ENCODE measurements at regions not wholly inside any gene's neighbourhood (a gene's known extent, or its start where the extent isn't known, plus 50 kb on each side); places are given as distances from the start of the nearest gene placed in this dataset.

GRCh38 chr18:2172881-2173280 lies 398.4 kb downstream of the METTL4 start:
- DNase-seq (ENCODE audit: low spot score) = no peak

DNA sequence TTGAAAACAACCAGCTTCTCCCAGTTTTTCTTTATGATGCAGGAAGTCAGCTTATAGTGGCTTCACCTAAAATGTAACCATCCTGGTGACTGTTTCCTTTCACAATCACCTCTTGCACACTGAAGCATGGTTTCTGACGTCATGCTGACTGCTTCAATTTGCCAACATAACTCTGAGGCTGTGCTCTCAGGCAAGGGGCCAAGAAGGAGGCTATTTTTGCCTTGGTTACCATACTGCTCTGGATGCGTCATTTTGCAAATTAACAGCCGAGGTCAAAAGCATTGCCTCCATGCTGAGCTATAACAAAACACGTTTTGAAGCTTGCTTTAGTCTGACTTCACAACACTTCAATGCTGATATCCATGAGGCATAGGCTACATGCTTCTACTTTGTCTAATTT lies 397.8 kb downstream of the METTL4 start:
- no peak for DNase-seq (ENCODE audit: low spot score)

GRCh38 chr18:2178036-2178435 lies 393.3 kb downstream of the METTL4 start:
- no peak for DNase-seq (ENCODE audit: low spot score)

DNA sequence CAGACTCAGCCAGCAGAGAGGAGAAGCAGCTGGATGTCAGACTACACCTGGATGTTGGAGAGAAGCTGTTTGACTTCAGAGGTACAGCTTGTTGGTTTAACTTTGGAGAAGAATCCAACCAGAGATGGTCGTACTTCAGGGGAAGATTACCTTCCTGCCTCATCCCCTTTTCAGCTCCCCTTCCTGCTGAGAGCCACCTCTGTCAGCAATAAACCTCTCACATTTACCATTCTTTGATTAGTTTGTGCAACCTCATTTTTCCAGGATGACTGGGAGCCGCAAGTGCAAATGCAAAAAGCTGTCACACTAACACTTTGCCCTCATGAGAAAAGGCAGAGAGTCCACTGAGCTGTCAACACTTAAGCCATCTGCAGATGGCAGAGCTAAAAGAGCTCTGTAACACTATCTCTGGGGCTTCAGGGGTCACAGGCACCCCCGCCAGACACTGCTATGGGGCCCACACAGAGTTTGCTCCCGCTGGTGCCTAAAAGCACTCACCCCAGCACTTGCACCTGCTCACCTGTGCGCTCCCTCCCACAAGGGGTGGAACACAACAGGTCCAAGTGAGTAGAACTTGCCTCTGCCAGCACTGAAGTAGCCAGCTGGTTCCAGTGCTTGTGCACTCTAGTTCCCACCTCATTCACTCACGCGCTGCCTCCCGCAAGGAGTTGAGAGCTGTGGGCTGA lies 391.7 kb downstream of the METTL4 start:
- DNase-seq (ENCODE audit: low spot score) = no peak

- DNase-seq (ENCODE audit: low spot score) = no peak
Measured at GRCh38 chr18:2180586-2180985, 390.7 kb downstream of the METTL4 start.

DNA sequence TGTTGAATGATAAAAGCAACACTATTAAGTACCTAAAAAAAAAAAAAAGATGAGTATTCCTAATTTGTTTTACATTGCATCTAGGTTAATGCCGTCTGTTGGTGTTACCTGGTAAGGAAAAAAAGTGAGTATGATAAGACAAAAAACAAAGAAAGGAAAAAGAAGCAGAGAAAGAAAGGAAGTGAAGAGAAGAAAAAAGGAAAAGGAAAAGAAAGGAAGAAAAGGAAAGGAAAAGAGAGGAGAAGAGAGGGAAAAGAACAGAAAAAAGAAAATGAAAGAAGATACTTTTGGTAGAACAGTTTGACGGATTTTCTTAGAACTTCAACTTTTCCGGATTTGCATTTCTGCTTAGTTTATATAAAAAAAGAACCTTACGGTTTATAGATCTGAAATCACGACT lies 387.9 kb downstream of the METTL4 start:
- DNase-seq (ENCODE audit: low spot score) = no peak

DNA sequence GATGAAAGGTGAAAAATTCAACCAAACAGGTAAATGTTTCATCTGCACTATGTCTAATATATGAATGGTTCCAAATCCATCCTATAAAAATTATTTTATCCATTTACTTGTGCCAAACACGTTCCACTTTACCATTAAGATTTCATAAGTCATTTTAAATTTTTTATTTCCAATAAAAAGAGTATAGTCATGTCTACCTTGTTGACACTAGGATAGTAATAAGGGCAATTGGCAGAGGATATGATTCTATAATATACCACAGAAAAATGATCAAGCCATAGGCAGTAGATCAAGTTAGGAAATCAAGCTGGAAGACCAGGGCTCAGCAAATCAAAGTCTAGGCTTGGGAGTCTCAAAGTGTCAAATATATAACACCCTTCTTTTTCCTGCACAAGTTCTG lies 384.3 kb downstream of the METTL4 start:
- no peak for DNase-seq (ENCODE audit: low spot score)

GRCh38 chr18:2188258-2188657 lies 383.0 kb downstream of the METTL4 start:
- no peak for DNase-seq (ENCODE audit: low spot score)

DNA sequence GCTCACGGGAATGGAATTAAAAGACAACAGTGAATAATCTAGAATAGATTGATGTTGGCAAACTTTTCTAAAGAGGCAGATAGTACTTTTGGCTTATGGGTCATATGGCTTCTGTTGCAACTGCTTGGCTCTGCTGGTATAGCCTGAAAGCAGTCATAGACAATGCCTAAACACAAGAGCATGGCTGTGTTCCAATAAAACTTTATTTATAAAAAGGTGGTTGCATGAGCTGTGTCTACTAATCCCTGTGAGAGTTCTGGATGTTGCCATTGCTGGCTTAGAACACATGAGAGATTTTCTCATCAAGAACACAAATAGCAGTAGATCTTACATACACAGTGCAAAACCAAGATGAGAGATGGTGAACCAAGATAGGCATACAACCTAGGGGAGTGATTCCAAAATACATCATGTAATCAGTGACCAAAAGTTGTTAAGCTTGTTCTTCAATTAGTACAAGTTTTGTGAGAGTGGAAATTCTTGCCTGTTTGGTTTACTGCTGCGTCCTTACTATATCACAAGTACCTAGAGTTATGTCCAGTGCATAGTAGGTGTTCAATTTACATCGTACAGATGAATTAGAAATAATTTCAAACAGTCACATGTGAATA lies 380.0 kb downstream of the METTL4 start:
- no peak for DNase-seq (ENCODE audit: low spot score)

GRCh38 chr18:2192562-2192961 lies 378.7 kb downstream of the METTL4 start:
- DNase-seq (ENCODE audit: low spot score) = no peak

DNA sequence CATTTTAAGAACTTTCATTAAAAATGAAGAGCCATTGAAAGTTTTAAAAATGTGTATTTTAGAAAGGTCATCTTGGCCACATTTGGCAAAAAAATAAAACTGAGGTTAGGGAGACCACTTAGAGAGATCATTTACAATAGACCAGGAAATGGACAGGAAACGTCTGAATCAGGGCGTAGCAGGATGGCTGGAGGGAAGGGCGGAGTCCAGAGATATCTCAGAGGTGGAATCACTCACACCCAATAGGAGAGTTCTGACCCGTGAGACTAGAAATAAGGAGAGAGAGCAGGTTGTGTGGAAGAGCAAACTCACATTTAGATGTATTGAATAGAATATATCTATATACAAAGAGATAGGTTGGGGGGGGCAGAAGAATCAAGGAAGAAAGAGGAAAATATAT lies 373.4 kb downstream of the METTL4 start:
- no peak for DNase-seq (ENCODE audit: low spot score)

- DNase-seq (ENCODE audit: low spot score) = no peak
Measured at GRCh38 chr18:2199060-2199459, 372.2 kb downstream of the METTL4 start.

DNA sequence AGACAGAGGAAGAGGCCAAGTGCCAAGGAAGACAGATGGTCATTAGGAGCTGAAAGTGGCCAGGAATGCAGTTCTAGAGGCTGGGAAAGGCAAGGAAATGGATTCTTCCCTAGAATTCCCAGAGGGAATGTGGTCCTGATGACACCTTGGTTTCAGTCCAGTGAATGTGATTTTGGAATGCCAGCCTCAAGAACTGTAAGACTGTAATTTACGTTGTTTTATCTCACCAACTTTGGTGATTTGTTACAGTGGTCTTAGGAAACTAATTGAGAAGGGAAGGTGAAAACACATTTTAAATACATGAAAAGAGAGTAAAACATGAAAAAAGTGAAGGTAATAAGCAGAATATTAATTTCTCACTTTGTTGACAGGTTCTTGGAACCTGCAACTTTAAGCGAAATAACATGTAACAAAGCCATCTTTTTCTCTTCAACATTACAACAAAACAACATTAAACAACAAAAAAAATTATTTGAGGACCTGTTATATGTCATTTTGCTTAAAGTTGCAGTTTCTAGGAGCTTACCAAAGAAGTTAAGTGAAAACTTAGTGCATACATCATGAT lies 370.2 kb downstream of the METTL4 start:
- DNase-seq (ENCODE audit: low spot score) = no peak

GRCh38 chr18:2204736-2205135 lies 366.6 kb downstream of the METTL4 start:
- DNase-seq (ENCODE audit: low spot score) = no peak

DNA sequence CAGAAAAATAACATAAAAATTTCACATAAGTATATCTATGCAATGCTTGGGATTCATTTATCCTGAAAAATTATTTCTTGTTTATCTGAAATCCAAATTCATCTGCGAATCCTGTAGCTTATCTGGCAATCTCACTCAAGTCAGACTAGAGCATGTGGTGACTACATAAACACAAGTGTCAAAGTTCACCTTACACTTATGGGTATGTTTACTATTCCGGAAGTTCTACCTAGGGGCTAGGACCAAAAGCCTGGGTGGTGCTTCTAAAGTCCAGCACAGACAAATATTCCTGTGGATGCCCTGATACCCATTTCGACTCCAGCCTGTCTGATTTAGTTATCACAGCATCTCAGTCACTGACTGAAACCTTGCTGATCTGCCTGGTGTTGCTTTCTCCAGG lies 364.0 kb downstream of the METTL4 start:
- no peak for DNase-seq (ENCODE audit: low spot score)

GRCh38 chr18:2212598-2213205 lies 358.6 kb downstream of the METTL4 start:
- DNase-seq (ENCODE audit: low spot score) = no peak

DNA sequence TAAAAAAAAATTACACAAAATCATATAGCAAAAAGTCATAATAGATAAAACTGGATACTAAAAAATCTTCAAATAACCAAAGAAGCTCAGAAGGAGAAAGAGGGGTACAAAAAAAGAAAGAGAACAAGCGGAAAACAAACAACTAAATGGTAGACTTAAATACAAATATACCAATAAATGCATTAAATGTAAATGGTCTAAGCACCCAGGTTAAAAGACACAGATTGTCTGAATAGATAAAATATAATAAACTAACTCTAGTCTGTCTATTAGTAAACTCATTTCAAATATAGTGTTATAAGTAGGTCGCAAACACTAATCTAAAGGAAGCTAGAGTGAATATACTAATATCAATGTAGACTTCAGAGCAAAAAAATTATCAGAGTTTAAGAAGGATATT lies 357.4 kb downstream of the METTL4 start:
- DNase-seq (ENCODE audit: low spot score) = no peak

DNA sequence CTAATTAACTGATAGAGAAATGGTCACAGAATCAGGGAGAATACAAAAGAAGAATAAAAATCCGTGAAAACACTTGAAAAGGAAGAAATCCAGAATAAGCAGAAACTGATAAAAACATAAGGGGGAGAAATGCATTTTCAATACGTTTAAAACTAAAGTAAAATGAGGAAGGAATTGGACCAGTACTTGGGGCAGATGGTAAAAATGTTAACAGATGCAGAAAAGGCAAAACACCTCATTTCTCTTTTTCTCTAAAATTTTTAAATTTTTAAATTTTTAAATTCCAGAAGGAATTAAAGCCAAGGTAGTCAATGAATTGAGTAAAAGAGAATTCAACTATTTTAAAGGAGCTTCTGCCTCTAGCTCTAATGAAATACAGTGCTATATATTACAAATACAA lies 353.9 kb downstream of the METTL4 start:
- DNase-seq (ENCODE audit: low spot score) = no peak

GRCh38 chr18:2218101-2218500 lies 353.2 kb downstream of the METTL4 start:
- DNase-seq (ENCODE audit: low spot score) = no peak

DNA sequence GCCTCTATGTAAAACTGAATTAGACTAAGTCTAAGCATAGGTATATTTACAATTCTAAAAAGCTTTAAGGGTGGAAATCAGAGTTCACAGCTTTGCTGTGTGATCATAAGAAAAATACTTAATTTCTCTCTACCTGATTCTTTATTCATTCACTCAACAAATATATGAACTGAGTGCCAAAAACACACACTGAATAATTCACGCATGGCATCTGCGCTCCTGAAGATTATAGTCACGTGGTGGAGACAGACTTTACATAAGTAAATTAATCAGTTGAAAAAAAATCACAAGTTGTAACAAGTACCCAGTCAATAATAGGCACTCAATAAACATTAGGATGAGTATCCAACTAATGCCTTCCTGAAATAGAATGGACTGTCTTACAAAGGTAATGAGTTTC lies 351.6 kb downstream of the METTL4 start:
- no peak for DNase-seq (ENCODE audit: low spot score)

DNA sequence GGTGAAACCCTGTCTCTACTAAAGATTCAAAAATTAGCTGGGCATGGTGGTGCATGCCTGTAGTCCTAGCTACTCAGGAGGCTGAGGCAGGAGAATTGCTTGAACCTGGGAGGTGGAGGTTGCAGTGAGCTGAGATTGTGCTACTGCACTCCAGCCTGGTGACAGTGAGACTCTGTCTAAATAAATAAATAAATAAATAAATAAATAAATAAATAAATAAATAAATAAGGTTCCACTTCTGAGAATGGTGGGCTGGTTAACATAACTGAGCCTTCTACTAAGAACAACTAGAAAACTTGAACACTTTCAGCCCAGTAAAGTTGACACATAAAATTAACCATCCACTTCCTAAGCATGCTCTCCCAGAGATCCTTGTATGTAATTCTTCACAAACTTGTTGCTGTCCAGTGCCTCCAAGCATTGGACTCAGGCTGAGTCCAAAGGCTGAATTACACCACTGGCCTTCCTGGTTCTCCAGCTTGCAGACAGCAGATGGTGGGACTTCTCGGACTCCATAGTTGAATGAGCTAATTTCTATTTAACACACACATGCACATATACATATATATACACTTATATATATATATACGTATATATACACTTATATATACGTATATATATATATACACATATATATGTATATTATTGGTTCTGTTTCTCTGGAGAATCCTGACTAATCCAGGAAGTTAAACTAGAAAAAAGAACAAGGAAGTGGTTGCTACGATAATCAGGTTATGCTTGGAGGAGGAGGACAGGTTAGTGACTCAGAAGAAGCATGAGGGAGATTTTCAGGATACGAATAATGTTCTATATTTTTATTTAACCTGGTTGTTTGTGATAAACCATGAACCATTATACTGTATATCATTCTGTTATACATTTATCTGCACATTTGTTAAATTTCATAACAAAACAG lies 348.8 kb downstream of the METTL4 start:
- DNase-seq (ENCODE audit: low spot score) = no peak

DNA sequence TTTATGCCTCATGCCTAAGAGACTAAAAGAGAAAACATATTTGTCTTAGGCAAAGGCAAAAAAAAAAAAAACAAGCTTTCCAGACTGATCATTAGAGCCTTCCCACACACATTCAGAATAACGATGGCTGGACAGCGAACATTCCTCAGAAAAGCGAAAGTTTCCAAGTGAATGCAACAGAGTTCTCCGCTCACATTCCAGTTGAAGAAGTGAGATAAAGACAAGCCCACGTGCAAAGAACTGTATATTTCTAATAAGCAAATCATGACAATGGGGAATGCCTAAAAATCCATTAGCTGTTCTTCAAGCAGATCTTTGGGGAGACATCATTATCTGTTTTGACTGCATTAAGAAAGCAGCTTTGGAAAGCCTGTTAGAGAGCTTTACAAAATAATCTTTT lies 347.9 kb downstream of the METTL4 start:
- DNase-seq (ENCODE audit: low spot score) = no peak

Measured in activated CD4-positive, alpha-beta T cell treated with anti-CD3 and anti-CD28 coated beads, Interleukin-2, Interleukin-4, amounts not matched to agents 100 ng/mL and 50 ng/mL, durations not matched to agents 16 hours and 8 hours (primary cell).